NCI-H128 (cell line): ENCODE measurements at regions not wholly inside any gene's neighbourhood (a gene's known extent, or its start where the extent isn't known, plus 50 kb on each side); places are given as distances from the start of the nearest gene placed in this dataset.
"Not testable (repeated sequence)": the region's sequence is repeated elsewhere in the genome, so short reads cannot be mapped to it uniquely, and the experiment has no call there.

Experiments
- DNase-seq: peaks from one replicate; lab custom pipeline; 2025; ENCODE audit not compliant: unreplicated experiment; lab: John Stamatoyannopoulos, UW

- no peak for DNase-seq
These were observed 198.3 kb upstream of the TGFBR2 start for GRCh38 chr3:30408105-30408557.

DNA sequence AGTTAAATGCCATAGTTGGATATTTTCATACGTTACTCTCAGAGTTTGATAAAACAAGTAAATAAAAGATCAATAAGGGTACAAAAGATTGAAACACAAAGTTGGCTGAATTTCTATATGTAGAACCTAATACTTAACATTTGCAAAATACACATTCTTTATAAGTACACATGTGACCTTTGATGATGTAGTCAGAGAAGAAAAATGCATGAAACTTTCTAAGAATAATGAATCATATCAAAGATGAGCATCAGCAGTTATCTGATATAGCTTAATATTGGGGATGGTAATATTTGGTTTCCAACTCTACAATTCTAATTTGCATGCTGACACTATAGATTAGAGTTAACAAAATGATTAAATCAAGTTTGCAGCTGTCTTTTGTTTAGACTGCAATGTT lies 188.0 kb upstream of the TGFBR2 start:
- DNase-seq: no peak

DNA sequence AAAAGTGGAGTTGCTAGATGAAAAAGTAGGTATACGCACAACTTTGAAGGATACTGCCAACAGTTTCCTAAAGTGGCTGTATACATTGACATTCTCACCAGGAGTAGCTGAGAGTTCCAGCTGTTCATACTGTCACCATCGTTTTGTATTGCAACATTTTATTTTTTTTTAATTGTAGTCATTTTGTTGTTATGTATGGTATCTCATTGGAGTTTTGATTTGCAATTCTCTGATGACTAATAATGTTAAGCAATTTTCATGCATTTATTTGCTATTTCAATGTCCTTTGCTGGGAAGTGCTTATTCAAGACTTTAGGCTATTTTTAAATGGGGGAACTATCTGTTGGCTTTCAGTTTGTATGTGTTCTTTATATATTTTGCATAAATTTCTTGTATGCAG lies 185.1 kb upstream of the TGFBR2 start:
- no peak for DNase-seq

- DNase-seq: no peak
These were observed 180.0 kb upstream of the TGFBR2 start for GRCh38 chr3:30426293-30426993.

DNA sequence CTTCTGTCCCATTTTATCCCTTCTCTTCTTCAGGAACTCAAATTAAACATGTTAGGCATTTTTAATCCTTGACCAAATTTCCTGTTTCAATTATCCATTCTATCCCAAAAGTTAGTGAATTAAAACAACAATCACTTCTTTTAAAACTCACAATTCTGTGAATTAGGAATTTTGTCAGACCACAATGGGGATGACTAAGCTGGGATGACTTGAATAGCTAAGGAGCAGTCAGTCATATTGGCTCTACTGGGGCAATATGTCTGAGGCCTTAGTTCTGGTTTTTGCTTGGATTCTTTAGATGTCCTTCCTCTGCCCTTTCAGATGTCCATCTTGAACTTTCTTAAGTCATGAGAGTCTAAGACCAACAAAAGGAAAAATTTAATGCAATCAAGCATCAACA lies 178.2 kb upstream of the TGFBR2 start:
- no peak for DNase-seq

DNA sequence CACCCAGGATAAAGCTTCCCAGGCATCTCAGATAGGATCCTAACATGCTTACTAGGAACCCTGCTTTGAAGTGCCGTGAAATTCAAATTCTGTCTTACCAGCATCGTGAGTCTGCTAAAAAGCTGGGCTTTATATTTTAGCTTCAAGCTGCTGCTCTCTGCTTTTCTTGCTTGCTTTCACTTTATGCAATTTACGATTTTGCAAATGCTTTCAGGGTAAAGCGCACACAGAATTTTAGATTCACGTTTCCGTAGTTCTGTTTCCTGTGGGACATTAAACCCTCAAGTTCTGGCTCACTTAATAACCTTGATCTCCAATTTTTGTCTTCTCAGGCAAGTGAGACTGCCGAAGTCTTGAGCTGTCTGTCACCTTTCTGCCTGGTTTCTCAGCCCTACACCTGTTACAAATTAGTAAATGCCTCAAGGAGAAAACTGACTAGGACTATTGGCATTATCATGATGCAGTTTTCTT lies 170.5 kb upstream of the TGFBR2 start:
- DNase-seq: no peak

GRCh38 chr3:30437171-30437601 lies 169.2 kb upstream of the TGFBR2 start:
- no peak for DNase-seq

DNA sequence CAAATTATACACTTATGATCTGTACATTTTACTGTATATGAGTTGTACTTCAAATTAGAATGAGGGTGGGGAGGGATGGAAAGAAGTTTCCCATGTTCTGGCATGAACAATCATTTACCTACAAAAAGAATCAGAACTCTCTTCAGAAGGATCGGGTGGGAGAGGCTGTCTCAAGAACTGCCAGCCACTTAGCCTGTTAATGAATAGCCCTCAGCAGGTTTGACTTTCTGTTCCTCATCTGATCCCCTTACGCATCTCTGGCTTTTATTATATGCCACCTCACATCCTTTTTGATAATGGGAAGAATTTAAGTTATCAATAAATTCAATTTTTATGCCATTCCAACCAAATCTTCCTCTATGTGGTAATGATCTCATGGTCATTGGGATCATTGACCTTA lies 168.3 kb upstream of the TGFBR2 start:
- no peak for DNase-seq

GRCh38 chr3:30439451-30440053 lies 166.8 kb upstream of the TGFBR2 start:
- no peak for DNase-seq

DNA sequence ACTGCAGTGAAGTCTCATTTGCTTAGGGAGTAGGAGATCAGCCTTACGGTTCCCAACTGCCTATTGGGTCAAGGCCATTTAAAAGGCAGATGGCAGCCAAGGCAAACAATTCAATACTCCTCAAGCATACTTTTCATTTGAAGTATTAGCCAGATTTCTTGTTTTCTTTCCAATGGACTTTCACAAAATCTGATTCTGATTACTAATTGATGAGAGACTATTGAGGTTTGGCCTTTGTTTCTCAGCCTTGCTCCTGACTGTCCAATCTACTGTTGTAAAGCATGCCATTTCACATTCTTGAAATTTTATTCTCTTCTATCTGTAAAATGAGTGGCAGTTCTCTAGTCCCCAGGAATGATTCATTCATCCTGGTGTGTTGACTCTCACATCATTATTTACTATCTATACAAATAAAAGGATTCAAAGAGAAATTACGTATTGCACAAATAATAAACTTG lies 166.2 kb upstream of the TGFBR2 start:
- DNase-seq: no peak

DNA sequence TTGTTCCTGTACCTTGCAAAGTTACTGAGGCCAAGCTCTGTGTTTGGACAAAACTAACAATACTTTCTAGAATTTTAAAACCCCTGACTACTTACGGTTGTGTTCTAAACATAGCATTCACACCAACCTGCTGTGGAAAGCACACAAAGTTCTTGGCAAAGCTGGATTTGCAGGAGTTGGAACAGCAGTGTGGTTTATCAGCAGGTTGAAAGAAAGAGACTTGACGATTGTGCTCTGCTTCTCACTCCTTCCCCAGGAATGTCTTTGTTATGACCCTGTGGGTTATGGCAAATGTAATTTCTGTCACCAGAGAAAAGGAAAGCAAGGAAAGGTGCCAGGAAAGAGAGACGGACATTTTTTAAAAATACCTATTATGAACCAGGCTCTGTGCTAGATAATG lies 165.5 kb upstream of the TGFBR2 start:
- DNase-seq: no peak

- DNase-seq: no peak
These were observed 162.4 kb upstream of the TGFBR2 start for GRCh38 chr3:30443756-30444673.

- DNase-seq: no peak
These were observed 157.7 kb upstream of the TGFBR2 start for GRCh38 chr3:30448450-30449289.

DNA sequence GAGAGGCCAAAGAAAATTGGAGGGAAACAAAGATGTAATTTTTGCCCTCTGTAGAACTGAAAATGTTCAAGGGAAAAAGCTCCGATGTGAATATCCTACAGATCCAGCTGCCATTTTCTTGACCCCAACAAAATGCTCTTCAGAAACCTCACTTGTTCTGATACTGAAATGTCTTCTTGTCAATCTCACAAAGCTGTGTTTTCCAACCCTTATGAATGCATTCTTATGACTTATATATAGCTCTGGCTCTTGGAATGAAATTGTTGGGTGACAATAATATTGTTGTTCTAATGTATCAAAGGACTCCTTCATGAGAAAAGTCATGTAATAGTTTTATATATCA lies 157.1 kb upstream of the TGFBR2 start:
- DNase-seq: no peak

DNA sequence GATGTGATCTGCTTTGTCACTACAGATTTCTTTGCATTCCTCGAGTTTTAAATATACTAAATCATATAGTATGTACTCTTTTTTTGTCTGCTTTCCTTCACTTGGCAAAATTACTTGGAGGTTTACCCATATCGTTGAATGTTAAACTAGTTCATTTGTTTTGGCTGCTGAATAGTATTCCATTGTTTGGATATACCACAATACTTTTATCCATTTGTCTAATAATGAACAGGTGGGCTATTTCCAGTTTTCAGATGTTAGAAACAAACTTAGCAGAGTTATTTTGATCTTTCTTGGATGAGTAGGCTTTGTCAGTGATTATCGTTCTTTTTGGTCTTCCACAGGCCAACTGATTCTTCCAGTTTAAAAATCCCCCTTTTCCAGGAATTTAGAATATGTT lies 154.0 kb upstream of the TGFBR2 start:
- DNase-seq: no peak

GRCh38 chr3:30453360-30454039 lies 152.9 kb upstream of the TGFBR2 start:
- no peak for DNase-seq

- DNase-seq: no peak
These were observed 151.8 kb upstream of the TGFBR2 start for GRCh38 chr3:30454636-30455035.

DNA sequence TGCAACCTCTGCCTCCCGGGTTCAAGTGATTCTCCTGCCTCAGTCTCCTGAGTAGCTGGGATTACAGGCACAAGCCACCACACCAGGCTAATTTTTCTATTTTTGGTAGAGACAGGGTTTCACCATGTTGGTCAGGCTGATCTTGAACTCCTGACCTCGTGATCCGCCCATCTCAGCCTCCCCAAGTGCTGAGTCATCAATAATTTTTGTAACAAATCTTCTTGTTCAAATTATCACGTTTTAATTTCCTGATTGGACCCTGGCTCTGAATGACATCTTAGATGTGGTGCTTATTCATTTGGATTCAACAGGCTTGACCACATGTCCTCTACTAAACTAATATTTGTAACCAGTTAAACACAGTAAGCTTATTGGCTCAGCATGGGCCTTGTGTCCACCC lies 151.3 kb upstream of the TGFBR2 start:
- DNase-seq: not testable (repeated sequence)

- DNase-seq: no peak
These were observed 150.6 kb upstream of the TGFBR2 start for GRCh38 chr3:30455840-30456239.

DNA sequence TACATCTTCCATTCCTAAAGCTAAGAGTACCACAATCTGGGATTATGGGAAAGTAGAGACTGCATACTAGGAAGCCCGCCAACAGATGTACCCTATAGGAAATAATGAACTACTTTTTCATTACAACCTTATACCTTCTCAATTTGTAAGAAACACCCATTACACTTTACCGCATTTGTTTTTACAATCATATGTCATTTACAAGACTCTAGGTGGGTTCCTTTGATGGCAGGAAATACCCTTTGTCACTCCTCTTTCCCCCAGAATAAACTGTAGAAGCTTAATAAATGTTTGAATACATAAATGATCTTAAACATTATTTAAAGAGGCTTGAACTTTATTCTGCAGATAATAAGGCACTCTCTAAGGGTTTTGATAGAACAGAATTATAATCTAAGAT lies 150.1 kb upstream of the TGFBR2 start:
- no peak for DNase-seq
